Testis (tissue), 2 donors: ENCODE measurements at regions not wholly inside any gene's neighbourhood (a gene's known extent, or its start where the extent isn't known, plus 50 kb on each side); places are given as distances from the start of the nearest gene placed in this dataset.

ENCODE experiments used
- CTCF ChIP-seq, 3 experiments: fragments of 450-650 bp in 2 of 3; fragments of 200-600 bp in 1 of 3; sonication (generic) in 1 of 3; IDR thresholded peaks; one replicate each; pipeline ENCODE4 v1.5.1; 2016 to 2019; ENCODE audit warnings: antibody characterized with exemption in 3 of 3, mild to moderate bottlenecking in 2 of 3, moderate library complexity in 1 of 3
- POLR2A ChIP-seq: fragments of 450-650 bp; IDR thresholded peaks from one replicate; pipeline ENCODE4 v1.6.1; 2017; ENCODE audit warnings: antibody characterized with exemption, mild to moderate bottlenecking, moderate library complexity

- no peak for TF ChIP-seq CTCF (IDR thresholded peaks at IDR 0.05)
- no peak for TF ChIP-seq POLR2A
These were observed 166.9 kb upstream of the DIO2 start for GRCh38 chr14:80378084-80378690.
